ENCODE measurements at regions not wholly inside any gene's neighbourhood (a gene's known extent, or its start where the extent isn't known, plus 50 kb on each side); places are given as distances from the start of the nearest gene placed in this dataset.

GRCh38 chr4:117596917-117597480 is 437.3 kb upstream of the NDST3 start:
- TF ChIP-seq CTCF (IDR thresholded peaks at IDR 0.05): no peak
- no peak for TF ChIP-seq POLR2A (IDR thresholded peaks at IDR 0.05)

Measured in Peyer's patch (tissue), 4 donors.